ENCODE measurements at regions not wholly inside any gene's neighbourhood (a gene's known extent, or its start where the extent isn't known, plus 50 kb on each side); places are given as distances from the start of the nearest gene placed in this dataset.

DNA sequence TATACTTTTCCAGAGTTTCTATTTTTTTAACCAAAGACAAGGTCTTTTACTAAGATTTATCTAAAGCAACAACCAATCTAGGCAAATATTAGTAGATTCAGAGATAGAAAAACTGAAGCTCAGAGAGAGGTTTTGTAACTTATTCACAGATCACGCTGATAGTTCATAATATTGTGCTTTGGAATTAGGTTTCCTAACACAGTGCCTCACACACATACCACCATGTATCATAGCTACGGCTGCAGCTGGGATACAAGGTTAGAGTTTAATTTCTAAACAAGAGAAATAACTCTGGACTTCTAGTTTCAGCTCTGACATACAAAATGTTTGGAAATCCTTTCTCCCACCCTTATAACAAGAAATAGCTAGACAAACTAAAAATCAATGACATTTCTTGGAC lies 565.7 kb downstream of the PYDC2 start:
- Histone ChIP-seq H3K27me3 (no peaks in the 10 kb centered on the region), H3K4me3 (no peak overlapping the region), H3K9me3 (no peaks in the 10 kb centered on the region), H3K36me3 (no peaks in the 10 kb centered on the region), H3K4me1 (no peaks in the 10 kb centered on the region), H3K27ac (replicated peaks in 1 of 4) (no peak overlapping the region)
- TF ChIP-seq EP300 (IDR thresholded peaks at IDR 0.05): no peak
- TF ChIP-seq, protein P1, sequence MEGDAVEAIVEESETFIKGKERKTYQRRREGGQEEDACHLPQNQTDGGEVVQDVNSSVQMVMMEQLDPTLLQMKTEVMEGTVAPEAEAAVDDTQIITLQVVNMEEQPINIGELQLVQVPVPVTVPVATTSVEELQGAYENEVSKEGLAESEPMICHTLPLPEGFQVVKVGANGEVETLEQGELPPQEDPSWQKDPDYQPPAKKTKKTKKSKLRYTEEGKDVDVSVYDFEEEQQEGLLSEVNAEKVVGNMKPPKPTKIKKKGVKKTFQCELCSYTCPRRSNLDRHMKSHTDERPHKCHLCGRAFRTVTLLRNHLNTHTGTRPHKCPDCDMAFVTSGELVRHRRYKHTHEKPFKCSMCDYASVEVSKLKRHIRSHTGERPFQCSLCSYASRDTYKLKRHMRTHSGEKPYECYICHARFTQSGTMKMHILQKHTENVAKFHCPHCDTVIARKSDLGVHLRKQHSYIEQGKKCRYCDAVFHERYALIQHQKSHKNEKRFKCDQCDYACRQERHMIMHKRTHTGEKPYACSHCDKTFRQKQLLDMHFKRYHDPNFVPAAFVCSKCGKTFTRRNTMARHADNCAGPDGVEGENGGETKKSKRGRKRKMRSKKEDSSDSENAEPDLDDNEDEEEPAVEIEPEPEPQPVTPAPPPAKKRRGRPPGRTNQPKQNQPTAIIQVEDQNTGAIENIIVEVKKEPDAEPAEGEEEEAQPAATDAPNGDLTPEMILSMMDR (IDR thresholded peaks at IDR 0.05): no peak
- TF ChIP-seq POLR2AphosphoS5 (IDR thresholded peaks at IDR 0.05): no peak
- TF ChIP-seq POLR2A (IDR thresholded peaks at IDR 0.05; ENCODE audit: low read depth): no peak
- DNase-seq (ENCODE audit: extremely low spot score): no peak
- intact Hi-C loops (cut with DNase I): no loop called here
- 89% methylated on average over 2 of the region's 2 CpGs for WGBS

GRCh38 chr3:192031941-192032340 lies 571.0 kb downstream of the PYDC2 start:
- 78% methylated on average over 3 of the region's 3 CpGs for WGBS

DNA sequence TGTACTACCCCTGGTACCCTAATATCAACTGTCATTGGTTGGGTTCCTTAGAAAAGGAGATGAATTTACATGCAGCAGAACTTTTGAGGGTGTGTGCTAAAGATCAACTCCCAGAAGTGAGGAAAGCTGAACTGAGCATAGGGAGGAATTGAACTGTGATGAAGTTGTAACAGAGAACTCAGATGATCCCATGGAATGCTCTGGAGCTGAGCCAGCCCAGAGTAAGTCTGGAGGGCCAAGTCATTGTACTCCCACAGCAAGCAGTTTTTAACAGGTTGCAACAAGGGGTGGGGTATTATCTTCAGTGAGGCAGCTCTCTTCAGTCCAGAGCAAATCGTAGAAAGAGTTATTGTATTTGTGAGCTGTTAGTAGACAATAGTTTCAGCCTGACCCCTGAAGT lies 572.3 kb downstream of the PYDC2 start:
- Histone ChIP-seq H3K27me3 (no peaks in the 10 kb centered on the region), H3K36me3 (no peaks in the 10 kb centered on the region), H3K9me3 (no peaks in the 10 kb centered on the region), H3K4me1 (no peaks in the 10 kb centered on the region), H3K27ac (replicated peaks in 1 of 4) (no peak overlapping the region), H3K4me3 (no peak overlapping the region)
- WGBS: 80% methylated on average over 1 of the region's 1 CpG
- no peak for DNase-seq (ENCODE audit: extremely low spot score)
- intact Hi-C loops (cut with DNase I): no loop called here
- no peak for TF ChIP-seq EP300 (IDR thresholded peaks at IDR 0.05)
- TF ChIP-seq POLR2A (IDR thresholded peaks at IDR 0.05; ENCODE audit: low read depth): no peak
- TF ChIP-seq, protein P1 (IDR thresholded peaks at IDR 0.05): no peak
- no peak for TF ChIP-seq POLR2AphosphoS5 (IDR thresholded peaks at IDR 0.05)

More at GRCh38 chr3:192031941-192032340, 571.0 kb downstream of the PYDC2 start:
- Histone ChIP-seq H3K27ac (replicated peaks in 1 of 4) (no peak overlapping the region), H3K27me3 (no peaks in the 10 kb centered on the region), H3K9me3 (no peaks in the 10 kb centered on the region), H3K4me3 (no peak overlapping the region), H3K36me3 (no peaks in the 10 kb centered on the region), H3K4me1 (no peaks in the 10 kb centered on the region)
- no peak for TF ChIP-seq EP300 (IDR thresholded peaks at IDR 0.05)
- TF ChIP-seq, protein P1 (IDR thresholded peaks at IDR 0.05): no peak
- no peak for TF ChIP-seq POLR2A (IDR thresholded peaks at IDR 0.05; ENCODE audit: low read depth)
- no peak for TF ChIP-seq POLR2AphosphoS5 (IDR thresholded peaks at IDR 0.05)
- intact Hi-C loops (cut with DNase I): no loop called here
- DNase-seq (ENCODE audit: extremely low spot score): no peak

GRCh38 chr3:192038726-192039125 lies 577.8 kb downstream of the PYDC2 start:
- WGBS: 74% methylated on average over 3 of the region's 3 CpGs
- Histone ChIP-seq H3K9me3 (no peaks in the 10 kb centered on the region), H3K27me3 (no peaks in the 10 kb centered on the region), H3K36me3 (no peaks in the 10 kb centered on the region), H3K27ac (replicated peaks in 1 of 4) (no peak overlapping the region), H3K4me3 (no peak overlapping the region), H3K4me1 (no peaks in the 10 kb centered on the region)
- intact Hi-C loops (cut with DNase I): no loop called here
- no peak for TF ChIP-seq POLR2AphosphoS5 (IDR thresholded peaks at IDR 0.05)
- TF ChIP-seq, protein P1 (IDR thresholded peaks at IDR 0.05): no peak
- no peak for TF ChIP-seq POLR2A (IDR thresholded peaks at IDR 0.05; ENCODE audit: low read depth)
- no peak for TF ChIP-seq EP300 (IDR thresholded peaks at IDR 0.05)
- DNase-seq (ENCODE audit: extremely low spot score): no peak

DNA sequence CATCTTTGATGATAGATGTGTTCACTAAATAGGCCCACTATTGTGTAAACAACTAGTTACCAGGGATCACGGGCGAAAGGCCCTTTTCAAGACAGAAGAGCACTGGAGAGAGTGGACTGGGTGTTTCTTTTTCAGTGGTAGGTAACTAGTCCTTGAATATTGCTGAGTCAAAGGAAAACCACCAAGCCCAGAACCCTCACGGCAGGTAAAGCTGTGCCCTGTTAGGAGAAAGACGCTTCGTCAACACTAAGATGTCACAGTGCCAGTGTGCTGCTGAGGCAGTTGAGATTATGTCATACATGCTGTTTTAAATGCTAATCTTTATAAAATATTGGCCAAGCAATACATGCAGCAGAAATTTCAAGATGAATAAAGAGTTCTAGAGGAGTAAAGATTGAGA lies 578.6 kb downstream of the PYDC2 start:
- TF ChIP-seq POLR2A (IDR thresholded peaks at IDR 0.05; ENCODE audit: low read depth) (no peak), EP300 (IDR thresholded peaks at IDR 0.05) (no peak)
- TF ChIP-seq, protein P1 (IDR thresholded peaks at IDR 0.05): no peak
- H3K36me3 ChIP-seq: no peaks in the 10 kb centered on the region
- no peaks in the 10 kb centered on the region for H3K27me3 ChIP-seq
- WGBS: 76% methylated on average over 5 of the region's 5 CpGs
- H3K27ac ChIP-seq (replicated peaks in 1 of 4): no peak overlapping the region
- no peaks in the 10 kb centered on the region for H3K9me3 ChIP-seq
- no peaks in the 10 kb centered on the region for H3K4me1 ChIP-seq
- H3K4me3 ChIP-seq: no peak overlapping the region
- intact Hi-C loops (cut with DNase I): no loop called here
- no peak for DNase-seq (ENCODE audit: extremely low spot score)

Measured in esophagus muscularis mucosa (tissue), 4 donors.